Occipital lobe (tissue), 1 donor: ENCODE measurements at regions not wholly inside any gene's neighbourhood (a gene's known extent, or its start where the extent isn't known, plus 50 kb on each side); places are given as distances from the start of the nearest gene placed in this dataset.
"Not testable (repeated sequence)": the region's sequence is repeated elsewhere in the genome, so short reads cannot be mapped to it uniquely, and the experiment has no call there.

Experiments used
- DNase-seq: peaks from one replicate; lab custom pipeline; 2025; lab: John Stamatoyannopoulos, UW

DNA sequence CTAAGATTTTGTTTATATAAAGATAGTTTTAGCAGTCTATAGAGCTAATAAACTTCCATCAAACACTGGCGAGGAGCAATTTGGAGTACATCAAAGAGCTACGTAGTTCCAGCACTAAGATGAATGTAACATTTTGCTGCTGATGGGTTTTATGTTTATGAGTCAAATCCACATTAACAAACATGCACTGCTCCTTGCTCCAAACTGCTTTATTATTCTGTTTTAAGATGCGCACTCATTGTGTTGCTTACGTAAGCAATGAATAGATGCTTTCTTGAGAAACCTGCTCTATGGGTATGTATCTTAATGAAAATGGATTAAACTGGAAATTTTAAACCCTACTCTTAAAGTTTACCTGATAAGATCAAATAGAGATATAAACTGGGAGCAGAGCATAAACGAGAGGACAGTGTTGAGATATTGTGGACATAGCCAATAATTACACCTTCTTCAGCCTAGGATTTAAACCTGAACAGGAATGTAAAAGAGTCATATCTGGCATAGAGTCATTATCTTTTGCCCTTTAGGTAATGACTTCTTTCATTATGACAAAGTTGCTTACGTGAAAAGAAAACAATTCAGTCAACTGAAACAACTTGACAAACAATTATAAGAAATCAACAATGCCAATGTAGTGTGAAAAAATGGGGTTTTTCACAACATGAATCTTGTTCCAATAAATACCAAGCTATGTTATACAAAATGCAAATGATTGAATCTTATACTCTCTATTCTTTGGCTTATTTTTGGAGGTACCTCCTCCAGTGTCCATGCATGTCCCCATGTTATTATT lies 153.5 kb upstream of the MTPN start:
- no peak for DNase-seq

DNA sequence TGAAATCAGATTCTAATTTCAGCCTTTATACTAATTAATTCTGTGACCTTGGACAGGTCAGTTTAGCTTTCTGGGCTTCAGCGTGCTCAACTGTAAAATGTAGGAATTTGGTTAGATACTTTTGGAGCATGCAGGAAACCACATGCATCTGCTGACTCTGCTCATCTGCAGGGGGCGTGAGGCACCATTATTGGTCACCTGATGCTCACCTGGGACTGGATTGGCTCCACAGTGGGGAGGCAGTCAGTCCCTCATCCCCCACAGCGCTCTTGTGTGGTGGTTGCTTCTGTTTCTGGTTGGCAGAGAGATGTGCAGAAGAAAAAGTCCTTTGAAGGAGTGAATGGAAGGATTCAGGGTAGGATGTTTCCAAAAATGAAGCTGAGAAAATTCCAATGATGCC lies 150.9 kb upstream of the MTPN start:
- DNase-seq, result no peak

DNA sequence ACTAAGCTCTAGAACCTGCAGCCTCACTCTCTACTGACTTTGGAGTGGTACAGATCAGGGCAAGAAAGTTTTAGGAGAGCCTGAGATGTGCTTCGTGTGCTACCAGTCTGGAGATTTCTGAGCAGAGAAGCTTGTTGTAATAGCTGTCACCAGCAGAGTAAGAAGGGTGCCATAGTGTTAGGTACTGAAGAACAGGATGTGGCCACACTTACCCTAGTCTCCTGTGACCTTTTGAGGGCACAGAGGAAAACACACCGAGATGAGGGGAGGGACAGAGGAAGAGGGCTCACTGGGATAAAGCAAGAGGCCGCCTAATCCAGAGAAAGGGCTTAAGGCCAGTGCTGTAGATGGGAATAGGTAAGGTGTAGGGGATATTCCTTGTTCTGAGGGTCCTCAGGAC lies 146.2 kb upstream of the MTPN start:
- DNase-seq, result no peak

DNA sequence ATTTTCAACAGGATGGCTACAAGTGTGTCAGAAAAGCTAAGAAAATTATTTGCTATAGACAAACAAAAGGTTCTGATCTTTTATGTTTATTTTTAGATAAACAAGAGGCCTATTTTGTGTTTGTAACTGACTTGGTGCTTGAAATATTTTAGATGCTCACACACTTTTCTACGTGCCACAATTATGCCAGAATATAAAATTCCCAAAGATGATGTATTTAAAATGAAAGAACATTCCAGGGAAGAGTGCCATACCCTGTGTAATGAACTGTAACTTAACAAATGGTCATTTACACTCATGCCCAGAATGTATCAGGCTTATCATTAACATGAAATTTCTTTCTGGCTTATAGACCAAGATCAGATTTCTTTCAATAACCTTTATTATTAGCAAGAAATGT lies 144.9 kb upstream of the MTPN start:
- no peak for DNase-seq

DNA sequence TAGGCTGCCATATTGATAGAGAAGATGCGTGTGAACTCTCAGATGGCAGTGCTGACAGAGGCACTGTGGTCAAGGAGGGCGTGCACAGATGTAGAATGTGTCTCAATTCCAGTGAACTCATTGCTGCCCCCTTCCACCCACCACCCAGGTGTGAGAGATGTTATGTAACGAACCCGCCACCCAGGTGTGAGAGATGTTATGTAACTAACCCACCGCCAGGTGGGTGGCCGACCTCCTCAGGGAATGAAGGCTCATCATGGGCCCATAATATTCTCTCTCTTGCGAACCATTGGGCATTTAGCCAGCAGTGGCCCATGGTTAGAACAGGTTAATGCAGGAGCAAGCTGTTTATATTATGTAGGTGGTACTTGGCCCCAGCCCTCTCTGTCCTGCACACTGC lies 140.4 kb upstream of the MTPN start:
- no peak for DNase-seq

DNA sequence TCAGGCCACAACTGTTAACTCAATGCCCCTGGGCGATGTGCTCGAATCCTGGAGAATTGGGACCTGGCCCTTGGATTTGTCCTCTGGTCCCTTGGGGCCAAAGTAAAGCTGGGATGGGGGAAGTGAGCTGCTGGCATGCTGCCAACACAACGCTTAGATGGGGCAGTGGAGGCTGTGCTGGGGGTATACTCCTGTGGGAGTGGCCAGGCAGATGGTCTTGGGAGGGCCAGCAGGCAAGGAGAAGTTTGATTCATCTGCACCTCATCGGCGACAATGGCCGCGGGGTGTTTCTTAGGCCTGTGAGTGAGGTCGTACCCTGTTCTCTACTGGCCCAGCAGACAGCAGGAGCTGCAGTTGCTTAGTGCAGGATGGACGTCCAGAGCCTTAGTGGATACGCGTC lies 139.0 kb upstream of the MTPN start:
- DNase-seq, result no peak

DNA sequence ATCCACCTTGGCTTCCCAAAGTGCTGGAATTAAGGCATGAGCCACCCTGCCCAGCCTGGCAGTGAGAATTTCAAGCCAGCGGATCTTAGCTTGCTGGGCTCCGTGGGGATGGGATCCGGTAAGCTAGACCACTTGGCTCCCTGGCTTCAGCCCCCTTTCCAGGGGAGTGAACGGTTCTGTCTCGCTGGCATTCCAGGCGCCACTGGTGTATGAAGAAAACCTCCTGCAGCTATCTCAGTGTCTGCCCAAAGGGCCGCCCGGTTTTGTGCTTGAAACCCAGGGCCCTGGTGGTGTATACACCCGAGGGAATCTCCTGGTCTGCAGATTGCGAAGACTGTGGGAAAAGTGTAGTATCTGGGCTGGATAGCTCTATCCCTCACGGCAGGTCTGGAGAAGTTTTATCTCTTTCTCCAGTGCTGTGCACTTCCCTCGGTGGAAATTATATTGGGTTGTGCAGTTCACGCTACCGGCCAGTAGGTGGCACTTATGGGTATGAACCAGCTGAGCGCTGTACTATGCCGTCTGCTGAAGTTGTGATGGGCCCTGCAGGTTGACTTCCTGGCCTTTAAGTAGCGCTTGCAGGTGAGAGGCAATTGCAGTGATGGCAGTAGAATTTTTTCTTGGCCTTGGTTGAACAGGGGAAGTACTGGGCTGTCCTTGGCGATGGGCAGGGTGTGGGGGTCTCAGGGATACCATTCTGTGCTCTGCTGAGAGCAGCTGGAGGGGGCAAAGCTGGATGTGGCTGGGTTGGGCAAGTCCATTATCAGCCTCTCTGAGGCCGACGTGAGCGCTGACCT lies 138.0 kb upstream of the MTPN start:
- no peak for DNase-seq

DNA sequence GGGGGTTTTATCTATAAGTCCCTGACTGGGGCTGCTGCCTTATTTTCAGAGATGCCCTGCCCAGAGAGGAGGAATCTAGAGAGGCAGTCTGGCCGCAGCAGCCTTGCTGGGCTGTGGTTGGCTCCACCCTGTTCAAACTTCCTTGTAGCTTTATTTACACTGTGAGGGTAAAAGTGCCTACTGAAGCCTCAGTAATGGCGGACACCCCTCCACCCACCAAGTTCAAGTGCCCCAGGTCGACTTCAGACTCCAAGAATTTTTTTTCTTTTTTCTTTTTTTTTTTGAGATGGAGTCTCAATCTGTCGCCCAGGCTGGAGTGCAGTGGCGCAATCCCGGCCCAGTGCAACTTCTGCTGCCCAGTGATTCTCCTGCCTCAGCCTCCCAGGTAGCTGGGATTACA lies 137.3 kb upstream of the MTPN start:
- not testable (repeated sequence) for DNase-seq

DNA sequence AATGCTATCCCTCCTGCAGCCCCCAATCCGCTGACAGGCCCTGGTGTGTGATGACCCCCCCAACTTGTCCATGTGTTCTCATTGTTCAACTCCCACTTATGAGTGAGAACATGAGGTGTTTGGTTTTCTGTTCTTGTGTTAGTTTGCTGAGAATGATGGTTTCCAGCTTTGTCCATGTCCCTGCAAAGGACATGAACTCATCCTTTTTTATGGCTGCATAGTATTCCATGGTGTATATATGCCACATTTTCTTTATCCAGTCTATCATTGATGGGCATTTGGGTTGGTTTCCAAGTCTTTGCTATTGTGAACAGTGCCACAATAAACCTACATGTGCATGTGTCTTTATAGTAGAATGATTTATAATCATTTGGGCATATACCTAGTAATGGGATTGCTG lies 131.9 kb upstream of the MTPN start:
- not testable (repeated sequence) for DNase-seq

DNA sequence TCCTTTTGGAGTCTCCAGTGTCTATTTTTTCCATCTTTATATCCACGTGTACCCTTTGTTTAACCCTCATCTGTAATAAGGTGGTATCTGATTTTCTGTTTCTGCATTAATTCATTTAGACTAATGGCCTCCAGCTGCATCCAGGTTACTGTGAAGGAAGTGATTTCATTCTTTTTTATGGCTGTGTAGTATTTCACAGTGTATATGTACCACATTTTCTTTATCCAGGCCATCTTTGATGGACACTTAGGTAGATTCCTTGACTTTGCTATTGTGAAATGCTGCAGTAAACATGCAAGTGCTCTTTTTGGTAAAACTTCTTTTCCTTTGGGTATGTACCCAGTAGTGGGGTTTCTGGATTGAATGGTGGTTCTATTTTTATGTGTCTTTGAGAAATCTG lies 128.0 kb upstream of the MTPN start:
- no peak for DNase-seq

DNA sequence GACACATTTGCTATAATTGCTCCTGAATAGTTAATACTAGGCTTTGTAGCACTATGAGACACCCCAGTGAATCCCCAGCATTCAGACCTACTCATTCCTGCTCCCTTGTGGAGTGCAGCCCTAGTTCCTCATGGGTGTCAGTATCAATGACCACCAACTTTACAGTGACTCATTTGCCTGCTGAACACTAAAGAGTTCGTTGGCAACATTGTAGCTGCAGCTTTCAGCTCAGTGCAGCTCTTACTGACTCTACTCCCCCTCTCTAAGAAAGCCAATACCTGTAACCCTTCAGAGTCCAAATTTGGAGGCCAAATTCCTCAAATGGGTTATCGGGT lies 127.1 kb upstream of the MTPN start:
- DNase-seq, result no peak

DNA sequence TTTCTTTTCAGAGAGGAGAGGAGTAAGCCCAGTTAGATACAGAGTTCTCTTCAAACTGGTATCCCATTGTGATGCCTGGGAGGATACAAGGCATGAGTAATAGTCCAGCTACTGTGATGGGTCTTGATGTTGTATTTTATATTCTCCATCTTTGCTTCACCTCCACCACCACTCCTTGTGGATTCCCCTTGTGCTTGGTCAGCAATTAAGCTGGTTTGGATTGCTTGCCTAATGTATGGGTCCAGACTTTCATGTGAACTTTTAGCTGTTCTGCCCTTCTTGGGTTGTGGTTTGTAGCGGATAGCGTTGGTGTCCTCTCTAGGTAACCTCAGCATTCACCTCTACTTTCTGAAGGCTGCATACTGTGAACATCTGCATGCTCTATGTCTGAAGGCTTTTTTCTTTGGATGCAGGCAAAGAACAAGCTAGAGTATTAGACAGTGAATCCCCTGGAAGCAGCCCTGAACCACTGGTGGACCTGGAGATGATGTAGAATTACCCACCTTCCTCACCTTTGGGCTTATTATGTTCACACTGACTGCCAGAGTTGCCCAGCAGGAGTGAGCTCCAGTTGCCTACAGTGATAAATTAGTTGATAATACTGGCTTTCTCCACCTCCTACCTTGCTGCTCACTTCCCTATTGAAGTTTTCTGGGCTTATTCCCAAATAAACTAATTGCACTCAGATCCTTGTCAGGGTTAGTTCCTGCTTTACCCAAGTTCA lies 126.5 kb upstream of the MTPN start:
- no peak for DNase-seq

DNA sequence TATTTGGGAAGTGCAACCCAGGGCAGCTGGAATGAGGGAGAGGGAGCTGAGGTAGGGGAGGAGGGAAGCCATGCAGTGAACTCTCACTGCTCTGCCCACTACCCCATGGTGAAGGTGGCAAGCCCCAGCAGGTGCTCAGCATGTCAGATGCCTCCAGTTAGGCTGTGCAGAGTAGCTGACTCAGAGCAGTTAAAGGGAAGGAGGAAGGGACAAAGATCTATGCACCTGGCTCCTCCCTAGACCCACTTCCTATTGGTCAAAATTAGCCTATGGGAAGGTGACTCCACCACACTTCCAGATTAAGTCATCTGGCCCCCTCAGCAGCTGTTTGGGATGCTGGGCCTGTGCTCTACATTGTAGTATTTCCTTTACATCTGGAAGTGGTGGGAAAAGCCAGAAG lies 125.7 kb upstream of the MTPN start:
- DNase-seq, result no peak

DNA sequence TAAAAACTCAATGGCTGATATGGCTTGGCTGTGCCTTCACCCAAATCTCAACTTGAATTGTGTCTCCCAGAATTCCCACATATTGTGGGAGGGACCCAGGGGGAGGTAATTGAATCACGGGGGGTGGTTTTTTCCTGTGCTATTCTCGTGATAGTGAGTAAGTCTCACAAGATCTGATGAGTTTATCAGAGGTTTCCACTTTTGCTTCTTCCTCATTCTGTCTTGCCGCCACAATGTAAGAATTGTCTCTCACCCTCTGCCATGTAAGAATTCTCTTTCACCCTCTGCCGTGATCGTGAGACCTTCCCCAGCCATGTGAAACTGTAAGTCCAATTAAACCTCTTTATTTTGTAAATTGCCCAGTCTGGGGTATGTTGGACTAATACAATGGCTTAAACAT lies 115.6 kb upstream of the MTPN start:
- DNase-seq, result not testable (repeated sequence)

DNA sequence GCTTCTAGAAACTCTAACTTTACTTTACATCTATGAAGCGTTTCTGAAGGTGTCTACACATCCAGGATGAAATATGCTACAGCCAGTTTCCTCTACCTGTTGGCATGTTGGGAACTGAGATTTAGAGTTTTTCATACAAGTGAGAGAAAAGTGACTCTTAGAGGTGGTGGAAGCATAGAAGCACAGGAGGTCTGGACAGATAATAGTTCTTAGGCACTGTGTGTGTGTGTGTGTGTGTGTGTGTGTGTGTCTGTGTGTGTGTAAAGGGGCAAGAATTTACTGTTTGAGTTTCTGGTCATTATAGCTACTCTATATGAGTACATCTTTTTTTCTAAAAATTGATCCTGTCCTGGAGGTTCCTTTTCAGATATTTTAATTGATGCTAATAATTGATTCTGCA lies 110.7 kb upstream of the MTPN start:
- DNase-seq, result no peak

DNA sequence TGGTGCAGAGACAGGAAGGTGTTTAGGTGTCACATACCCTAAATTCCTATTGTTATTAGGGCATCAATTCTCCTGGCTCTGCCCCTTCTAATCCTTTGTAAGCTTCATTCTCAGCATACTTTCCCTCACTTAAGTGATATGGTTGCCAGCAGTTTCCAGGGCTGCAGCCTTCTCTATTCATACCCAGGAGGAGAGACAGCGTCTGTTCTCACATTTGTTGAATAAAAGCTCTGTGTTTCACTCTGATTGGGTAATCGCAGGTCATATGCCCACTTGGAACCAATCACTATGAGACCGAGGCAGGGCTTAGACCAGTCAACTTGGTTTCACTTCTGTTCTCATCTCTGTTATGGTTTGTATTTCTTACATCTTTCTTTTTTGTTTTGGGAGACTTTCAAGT lies 109.6 kb upstream of the MTPN start:
- DNase-seq, result peak; percentile 59

DNA sequence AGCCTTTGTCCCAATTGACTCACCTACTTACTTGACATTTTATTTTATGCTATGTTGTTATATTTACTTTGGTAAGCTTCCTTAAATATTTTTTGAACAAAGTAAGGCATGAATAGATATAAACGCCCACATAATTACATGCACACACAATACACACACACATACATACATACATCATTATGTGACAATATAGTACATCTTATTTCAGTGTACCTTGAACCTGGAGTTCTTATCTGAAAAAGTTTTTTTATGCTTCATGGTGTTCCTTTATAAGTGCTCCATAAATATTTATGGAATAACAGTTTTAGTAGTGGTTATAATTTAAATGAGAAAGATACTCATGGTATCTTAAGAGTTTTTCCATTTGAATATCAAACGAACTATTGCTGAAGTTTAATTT lies 102.8 kb upstream of the MTPN start:
- DNase-seq, result no peak

DNA sequence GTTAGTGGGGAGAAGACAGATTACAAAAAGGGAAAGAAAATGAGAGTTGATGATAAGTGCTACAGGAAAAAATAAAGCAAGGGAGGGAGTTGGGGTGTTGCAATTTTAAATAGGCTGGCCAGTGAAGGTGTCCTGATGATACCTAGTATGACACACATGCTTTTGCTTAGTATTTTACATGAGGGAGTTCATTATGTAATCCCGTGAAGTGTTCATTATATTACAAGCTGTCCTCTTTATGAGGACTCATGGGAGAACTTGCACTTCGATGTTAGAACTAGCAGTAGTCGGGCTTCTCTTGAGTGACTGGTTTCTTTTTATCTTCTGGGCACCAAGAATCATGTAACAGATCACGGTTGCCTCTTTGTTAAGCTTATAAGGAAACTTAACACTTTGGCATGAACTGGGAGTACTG lies 102.3 kb upstream of the MTPN start:
- no peak for DNase-seq

DNA sequence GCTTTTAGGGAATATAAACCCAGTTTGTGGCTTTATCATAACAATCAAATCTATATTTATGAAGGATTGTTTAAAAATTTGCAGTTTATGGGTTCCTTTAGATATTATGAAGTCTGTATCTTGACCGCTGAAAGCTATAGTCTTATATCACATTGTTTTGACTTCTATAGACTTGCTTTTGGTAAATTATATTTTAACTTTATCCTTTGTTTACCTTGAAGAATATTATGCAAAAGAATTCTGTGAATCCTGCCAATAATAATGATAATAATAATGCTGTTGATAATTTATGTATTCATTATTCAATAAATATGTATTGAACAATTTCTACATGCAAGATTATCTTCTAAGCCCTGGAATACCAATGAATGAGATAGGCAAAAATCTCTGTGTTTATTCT lies 101.9 kb upstream of the MTPN start:
- no peak for DNase-seq

DNA sequence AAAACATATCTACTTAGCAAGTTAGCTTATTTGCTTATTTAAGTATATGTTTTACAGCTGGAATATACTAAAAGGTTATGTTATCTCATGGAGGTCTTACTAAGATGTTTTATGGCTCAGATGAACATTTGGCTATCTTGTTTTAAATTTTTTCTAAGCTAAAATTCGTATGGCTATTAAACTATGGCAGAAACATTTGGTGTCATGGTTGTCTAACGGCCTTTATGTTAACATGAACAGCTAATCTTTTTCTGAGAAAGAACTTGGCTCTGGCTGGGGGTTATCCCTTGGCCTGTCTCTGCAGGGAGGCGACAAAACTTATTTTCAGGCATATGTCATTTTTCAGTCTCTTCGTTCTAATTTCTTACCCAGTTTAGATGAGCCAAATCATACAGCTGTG lies 101.5 kb upstream of the MTPN start:
- no peak for DNase-seq

DNA sequence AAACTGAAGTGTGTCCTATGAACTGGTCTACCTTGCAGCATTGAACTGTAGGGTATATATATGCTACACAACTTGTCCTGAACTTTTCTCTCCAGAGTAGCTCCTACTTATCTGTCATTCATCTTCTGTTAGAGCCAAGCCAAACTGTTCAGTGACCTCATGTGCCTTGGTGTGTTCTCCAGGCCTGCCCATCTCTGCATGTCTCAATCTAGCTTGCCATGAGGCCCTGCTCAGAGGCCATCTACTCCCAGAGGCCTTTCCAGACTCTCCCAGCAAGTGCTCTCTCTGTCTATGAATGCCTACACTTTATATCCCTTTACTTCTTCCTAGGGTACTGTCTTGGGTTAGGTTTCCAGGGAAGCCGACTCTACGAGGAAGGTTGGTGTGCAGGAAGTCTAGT lies 99.8 kb upstream of the MTPN start:
- DNase-seq, result no peak

DNA sequence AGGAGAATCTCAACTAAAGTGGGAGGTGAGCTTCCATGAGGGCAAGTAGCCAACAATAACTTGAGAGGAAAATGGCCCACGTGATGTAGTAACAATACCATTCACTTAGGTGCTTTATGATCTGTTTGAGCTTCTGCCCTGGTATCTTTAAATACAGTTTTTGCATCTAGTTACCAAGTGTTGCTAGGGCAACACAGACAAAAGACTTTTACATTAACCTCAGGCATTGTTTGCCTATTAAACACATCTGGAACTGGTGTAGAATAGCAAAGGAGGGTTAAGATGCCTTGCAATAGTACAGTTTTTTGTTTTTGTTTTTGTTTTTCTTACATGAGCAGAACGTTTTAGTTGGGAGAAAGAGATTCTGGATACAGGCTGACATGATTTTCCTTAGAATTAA lies 97.7 kb upstream of the MTPN start:
- no peak for DNase-seq

DNA sequence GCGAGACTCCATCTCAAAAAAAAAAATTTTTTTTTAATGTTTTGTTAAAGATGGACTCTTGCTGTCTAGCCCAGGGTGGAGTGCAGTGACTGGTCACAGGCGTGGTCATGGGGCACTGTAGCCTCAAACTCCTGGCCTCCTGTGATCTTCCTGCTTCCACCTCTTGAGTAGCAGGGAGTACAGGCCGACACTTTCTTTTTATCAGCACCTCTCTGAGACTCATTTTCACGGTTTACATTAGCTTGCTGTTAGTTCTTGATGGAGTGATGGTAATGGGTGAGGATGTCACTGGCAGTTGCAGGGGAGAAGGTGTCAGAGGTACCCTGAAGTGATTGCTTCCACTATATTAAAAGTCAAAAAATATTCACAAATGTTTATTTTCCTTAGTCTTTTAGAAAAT lies 95.3 kb upstream of the MTPN start:
- DNase-seq, result no peak
